Eye (tissue), 1 donor: ENCODE measurements at regions not wholly inside any gene's neighbourhood (a gene's known extent, or its start where the extent isn't known, plus 50 kb on each side); places are given as distances from the start of the nearest gene placed in this dataset.

Experiments
- DNase-seq: peaks from one replicate; pipeline ENCODE4 v3.0.0-alpha.2; 2015

DNA sequence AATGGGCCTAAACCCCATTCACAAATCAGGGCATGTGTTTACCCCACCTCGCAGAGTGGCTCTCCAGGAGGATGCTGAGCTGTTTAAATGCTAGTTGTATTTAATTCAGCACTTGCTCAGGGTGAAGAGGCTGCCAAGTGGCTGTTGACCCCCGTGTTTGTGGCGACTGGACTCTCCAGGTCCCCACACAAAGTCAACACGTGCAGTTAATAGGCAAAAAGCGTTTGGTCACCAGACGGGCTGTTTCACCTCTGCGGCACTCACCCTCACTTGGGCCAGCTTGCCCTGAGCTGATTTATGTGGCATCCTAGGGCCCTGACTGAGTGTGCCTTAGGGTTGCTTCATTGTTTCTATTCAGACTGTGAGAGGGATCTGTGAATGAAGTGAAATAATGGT is 152.3 kb downstream of the GAS1 start:
- no peak for DNase-seq

DNA sequence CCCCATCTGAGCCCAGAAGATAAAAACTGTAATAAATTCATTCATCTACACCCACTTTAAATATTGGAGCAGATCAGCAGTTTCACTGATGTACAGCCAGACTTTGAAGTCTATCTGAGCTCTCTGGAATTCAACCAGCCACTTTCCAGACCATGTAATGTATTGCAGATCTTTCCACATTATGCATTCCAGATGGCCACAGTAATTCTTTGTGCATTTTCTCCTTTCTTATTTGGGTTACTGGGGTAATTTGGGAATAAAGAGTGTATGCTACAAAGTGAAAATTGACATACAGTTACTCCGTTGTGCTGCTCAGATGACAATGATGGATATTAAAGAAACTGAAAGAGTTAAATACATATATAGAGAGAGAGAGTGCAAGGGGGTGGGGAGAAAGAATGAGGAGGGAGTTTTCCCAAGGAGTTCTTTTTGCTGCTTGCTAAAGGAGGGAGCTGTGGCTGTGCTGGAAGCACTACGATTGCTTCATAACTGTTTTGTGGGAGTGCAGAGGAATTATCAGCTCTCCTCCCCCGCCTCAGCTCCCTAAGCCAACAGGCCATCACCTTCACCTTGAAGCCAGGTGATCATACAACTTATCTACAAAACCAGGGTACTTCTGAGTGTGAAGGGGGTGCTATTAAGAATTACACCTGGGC is 152.8 kb downstream of the GAS1 start:
- peak; percentile 89 for DNase-seq

DNA sequence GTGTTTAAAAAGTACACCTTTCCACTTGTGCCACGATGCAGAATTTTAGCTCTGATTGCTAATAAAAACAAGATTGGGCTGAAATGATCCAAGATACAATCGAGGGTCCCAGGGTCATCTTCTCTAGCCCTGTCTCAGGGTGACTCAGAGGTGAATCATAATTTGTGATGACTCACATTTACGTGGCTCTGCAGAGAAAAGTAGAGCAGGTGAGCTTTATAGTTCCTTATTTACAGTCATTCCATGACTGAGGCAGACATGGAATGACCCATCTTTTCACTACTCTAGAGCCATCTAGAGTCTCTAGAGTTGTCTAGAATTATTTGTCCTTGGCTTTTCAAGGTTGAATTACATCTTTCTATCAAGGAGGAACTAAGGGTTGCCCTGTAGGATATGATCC is 155.2 kb downstream of the GAS1 start:
- DNase-seq, result no peak

DNA sequence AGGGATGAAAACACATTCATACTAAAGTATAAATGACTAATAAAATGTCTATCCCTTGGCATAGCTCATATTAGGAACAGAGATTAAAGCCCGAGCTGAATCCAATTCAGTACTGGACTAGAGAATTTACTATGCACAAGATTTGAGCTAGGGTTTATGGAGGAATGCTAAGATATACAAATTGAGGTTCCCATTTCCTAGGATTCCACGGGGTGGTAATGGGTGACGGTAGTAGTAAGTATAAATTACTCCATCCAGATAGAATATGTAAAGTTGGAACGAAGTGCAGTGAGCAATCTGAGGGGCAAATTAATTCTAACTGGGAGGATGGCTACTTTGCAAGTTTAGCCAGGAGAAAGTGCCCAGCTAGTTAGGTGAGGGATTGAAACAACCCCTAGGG is 156.5 kb downstream of the GAS1 start:
- DNase-seq, result no peak

DNA sequence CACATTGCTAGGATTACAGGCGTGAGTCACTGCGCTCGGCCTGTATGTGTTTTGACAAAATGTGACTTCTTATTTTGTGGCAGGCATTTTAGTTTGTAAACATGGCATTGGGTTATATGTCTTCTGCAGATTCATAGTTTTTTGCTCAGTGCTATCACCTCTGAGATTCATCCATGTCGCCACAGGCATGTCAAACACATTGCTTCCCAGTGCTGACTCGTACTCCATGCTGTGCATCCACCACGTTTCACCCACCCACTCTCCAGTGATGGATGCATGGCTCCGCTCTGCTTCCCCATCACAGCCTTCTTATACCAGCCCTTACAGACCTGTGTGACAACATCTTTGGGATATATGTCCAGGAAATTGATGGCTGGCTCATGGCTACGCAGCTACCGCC is 158.8 kb downstream of the GAS1 start:
- DNase-seq, result no peak

DNA sequence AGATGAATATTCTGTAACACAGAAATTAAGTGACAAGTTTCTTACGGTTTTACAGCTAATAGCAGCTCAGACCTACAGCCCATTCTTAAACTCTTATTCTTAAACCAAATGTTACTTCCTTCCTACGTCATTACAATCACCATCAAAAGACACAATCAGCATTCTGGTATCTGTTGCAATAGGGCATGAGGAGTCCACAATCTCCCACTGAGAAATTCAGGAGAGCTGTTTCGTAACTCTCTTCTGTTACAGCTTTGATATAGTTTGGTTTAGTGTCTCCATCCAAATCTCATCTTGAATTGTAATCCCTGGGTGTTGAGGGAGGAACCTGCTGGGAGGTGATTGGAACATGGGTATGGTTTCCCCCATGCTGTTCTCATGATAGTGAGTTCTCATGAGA is 163.4 kb downstream of the GAS1 start:
- no peak for DNase-seq

DNA sequence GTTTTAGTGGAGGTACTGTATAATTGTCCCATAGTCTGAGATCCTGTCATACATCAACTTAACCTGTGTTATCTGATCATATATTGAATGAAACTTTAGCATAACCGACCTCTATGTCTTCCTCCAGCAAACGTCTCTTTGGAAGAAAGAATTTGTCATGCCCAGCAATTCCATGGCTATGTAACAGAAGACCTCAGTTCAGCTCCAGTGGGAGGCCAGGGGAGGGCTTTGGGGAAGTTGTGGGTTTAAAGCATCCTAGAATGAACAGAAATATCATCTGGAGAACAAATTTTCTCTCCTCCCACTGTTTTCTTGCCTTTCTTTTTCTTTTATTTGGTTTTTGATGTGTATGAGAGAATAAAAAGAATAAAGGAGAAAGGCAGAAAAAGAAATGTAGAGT is 164.5 kb downstream of the GAS1 start:
- DNase-seq, result no peak

DNA sequence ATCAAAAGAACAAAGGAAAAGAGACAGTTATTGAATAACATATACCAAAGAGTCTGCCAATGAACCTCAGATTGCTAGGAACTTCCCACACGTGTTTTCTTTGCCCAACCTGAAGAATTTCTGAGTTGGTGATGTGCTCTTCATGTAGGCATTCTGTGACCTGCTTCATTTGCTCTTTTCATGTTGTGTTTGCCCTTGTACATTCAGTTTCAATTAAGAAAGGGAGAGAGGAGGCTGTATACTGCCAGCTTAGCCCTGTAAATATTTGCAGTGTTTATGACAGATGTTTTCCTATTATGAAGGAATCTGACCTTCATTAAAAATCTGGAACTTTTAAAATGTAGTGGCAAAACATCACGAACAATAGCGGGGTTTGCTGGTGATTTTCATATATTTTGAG is 168.5 kb downstream of the GAS1 start:
- no peak for DNase-seq

DNA sequence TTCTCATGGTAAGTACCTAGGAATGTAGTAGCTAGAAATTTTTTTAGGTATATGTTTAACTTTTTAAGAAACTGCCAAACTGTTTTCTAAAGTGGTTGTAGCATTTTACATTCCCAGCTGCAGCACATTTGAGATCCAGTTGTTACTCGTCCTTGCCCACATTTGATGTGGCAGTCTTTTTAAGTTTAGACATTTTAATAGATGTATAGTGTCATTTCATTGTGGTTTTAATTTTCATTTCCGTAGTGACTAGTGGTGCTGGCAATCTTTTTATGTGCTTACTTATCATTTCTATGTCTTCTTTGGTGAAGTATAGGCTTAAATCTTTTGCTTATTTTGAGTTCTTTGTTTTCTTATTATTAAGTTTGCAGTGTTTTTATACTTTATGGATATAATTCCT is 171.6 kb downstream of the GAS1 start:
- DNase-seq, result no peak

DNA sequence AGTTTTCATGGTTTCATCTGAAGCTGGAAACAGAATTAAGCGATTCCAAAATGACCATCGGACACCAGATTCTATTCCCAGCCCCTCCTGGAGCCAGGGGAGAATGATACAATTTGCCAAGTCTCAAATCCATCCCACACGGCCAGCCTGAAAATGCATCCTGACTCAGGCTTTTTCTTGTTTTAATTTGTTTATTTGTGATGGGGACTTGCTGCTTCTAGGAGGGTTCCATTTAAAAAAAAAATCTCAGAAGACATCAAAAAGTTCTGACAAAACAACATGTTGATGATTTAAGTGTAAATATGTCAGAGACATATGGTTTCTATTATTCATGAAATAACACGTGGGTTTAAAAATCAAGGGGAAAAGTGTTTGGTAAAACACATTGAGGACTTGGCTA is 173.2 kb downstream of the GAS1 start:
- DNase-seq, result no peak

DNA sequence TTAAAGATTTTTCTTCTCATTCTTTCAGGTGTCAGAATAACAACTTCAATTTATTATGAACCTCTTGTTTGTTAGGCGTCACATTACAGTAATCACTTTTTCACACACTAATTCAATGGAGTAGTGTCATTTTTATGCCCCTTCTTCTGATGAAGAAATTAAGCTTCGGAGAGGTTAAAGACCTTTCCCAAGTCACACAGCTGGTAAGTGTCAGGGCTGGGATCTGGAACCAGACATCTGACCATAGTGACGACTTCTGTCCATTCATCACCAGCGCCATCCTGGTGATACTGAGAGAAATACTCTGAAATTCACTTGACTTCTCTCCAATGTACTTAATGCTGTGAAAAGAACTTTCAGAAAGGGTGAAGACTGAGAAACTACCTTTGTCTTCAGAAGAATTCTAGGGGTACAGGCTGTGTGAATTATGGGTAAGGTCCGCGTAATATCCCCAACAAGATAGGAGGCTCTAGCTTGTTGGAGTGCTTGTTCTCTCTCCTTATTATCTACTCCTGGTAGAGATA is 173.8 kb downstream of the GAS1 start:
- no peak for DNase-seq

DNA sequence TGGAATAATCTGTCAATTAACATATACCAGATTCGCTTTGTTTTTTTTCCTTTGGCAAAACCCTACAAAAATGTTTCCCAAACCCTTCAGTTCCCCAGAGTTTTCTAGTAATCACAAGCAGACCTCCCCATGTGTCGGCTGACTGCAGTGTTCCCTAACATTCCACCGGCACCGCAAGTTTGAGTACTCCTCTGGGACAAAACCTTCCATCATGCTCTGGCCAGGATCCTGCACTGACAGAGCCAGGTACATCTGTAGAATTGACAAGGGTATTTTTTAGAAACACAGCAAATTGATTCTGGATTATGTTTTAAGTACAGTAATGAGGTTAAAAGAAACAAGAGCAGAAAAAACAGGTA is 174.7 kb downstream of the GAS1 start:
- no peak for DNase-seq

DNA sequence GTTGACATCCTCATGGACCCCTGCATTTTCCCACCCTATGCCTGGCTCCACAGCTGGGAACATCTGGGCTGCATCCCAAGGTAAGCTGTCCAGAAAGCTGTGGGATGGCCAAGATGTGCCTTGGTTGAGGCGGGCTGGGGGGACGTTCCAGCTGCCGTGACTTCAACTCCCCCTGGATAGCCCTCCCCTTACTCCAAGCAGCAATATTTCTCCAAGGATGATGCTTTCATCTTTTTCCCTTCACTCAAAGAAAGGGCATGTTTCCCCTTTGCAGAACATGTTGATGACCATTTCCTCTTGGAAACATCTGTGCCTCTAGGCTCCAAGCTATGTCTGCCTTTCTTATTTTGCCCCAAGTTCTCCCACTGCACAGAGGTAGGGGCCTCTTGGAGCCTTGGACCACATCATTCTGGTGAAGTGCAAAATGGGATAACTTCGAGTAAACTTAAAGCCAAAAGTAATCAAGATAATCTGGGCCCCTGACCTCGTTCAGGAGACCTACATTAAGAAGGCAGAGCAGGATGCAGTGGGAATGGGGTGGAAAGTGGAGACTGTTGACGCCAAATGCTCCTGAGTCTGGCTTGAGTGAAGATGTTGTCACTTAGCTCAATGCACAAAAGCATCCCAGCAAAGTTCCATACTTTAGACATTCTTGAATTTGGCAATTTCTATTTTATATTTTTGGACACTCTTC is 175.2 kb downstream of the GAS1 start:
- no peak for DNase-seq

DNA sequence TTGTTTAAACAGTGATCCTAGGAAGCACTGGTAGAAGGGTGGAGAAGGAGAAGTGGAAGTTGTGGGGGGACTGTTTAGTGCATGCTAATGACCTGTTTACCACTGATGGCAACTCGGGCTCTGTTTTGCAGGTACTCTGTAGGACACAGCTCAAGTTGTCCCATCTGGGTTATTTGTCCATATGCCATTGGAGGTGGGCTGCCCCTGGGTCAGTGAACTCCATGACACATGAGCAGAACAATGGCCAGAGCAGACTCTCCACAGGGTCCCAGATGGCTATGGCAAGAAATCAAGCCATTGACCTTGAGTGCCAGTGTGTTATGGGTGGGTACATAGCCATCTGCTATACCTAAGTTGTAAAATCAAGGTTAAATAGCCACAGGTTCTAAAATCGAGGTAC is 175.9 kb downstream of the GAS1 start:
- no peak for DNase-seq

DNA sequence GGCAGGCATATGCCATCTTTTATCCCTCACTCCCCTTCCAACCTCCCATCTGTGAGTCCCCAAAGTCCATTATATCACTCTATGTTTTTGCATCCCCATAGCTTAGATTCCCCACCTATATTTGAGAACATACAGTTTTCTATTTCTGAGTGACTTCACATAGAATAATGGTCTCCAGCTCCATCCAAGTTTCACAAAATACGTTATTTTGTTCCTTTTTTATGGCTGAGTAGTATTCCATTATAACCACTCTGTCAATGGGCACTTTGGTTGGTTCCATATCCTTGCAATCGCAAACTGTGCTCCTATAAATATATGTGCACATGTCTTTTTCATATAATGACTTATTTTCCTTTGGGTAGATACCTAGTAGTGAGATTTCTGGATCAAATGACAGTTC is 178.6 kb downstream of the GAS1 start:
- DNase-seq, result no peak

DNA sequence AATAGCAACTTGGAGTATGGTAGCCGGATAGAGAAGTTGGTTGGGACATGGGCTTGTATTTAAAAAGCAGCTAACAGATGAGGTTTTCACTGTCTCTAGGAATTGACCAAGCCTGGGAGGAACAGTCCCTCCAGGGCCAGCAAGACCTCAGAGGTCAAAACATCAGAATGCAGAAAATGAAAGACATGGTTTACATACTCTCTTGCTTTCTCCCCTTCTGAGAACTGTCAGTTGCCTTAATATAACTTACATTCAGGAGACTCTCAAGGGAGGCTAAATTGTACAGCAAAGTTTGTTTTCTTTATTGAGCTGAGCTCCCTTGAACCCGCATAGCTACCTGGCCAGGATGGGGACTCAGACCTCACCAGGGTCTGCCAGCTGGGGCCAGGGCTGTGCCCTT is 179.3 kb downstream of the GAS1 start:
- DNase-seq, result no peak

DNA sequence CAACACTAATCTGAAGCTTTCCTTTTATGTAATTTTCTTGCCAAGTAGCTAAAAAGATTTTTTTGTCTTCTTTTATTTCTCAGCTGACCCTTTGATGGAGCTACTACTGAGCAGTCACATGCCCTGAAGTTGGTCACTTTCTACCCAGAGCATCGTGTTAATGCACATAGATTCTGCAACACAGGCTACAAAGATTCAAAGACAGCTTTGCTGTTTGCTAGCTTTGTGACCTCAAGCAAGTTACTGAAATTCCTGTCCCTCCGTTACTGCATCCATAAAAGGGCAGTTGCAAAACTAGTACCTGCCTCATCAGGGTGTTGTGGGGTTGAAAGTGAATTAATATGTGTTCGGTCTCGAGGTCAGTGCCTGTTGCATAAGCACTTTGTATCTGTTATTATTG is 179.9 kb downstream of the GAS1 start:
- DNase-seq, result no peak

DNA sequence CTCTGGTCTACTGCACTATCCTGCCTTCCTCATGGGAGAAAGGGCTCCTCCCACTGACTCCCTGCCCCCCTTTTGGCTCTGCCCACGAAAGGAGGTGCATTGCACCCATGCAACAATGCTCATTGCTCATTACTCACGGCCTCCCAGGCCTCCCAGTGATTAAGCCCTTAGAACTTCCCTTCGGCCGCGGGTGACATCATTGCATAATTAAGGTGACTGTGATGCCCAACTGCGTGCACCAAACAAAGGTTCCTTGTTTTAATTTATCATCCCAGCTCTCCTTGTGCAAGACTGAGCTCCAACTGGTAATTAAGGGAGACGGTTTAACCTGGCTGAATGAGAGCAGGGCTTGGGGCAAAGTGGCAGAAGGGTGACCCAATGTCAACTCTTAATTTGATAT is 180.4 kb downstream of the GAS1 start:
- DNase-seq, result peak; percentile 87

DNA sequence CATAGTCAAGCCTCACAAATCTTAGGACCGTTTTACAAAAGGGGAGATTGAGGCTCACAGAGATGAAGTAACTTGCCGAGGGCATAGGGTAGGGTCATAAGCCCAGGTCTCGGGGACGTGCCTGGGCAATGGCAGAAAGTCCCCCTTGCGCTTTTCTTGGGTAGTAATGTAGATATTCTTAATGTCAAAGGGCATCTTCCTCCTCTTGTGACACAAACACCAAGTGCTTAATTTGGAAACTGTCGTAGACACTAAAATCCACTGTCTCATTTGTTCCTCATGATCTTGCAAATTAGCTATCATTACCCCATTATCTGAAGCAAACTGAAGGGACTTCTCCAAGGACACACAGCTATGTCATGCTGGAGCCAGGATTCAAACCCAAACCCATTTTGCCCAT is 180.8 kb downstream of the GAS1 start:
- DNase-seq, result no peak

DNA sequence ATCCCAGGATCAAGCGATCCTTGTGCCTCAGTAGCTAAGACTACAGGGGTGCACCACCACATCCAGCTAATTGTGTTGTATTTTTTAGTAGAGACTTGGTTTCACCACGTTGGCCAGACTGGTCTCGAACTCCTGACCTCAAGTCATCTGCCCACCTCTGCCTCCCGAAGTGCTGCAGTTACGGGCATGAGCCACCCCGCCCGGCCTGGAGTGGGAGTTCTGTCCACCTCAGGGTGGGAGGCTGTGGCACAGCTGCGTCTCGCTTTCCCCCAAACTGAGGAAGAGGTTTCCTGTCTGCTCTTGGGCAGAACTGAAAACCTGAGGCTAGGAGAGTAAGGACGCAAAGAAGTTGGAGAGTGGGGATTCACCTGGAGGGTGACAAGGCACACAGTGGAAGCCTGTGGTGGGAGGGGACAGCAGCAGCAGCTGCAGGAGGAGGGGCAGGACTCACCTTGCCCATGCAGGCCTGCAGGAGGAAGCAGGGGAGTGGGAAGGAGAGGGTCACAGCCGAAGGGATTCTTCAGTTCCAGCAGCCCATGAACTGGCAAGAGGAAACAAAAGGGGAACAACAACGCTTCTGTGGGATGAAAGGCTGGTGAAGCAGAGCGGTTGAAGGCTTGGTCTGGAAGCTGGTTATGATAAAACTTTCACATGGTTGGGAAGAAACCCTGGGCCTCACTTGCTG is 181.4 kb downstream of the GAS1 start:
- peak; percentile 16 for DNase-seq

DNA sequence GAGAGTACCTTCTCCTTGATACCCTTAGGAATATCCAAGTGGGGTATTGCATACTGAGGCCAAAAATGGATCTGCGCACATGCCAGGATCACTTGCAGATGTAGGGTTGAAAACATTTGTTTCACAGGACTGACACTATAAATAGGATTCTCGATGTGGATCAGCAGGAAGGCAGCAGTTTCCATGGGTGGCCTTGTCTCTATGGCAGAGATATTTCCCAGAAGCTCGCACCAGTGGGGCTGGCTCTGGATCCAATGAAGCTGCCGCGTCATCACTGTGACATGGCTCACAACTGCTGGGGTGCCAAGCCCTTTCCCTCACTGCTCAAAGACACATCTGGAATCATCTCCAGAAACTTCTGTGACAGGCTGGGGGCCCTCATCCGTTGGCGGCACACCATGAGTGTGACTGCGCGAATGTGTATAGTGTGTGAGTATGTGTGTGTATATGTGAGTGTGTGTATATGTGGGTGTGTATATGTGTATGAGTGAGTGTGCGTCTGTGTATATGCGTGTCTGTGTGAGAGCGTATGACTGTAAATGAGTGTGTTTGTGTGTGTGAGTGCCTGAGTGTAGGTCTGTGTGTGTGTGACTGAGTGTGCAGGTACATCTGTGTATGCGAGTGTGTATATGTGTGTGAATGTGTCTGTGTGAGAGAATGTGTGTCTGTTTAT is 182.5 kb downstream of the GAS1 start:
- DNase-seq, result peak; percentile 18

DNA sequence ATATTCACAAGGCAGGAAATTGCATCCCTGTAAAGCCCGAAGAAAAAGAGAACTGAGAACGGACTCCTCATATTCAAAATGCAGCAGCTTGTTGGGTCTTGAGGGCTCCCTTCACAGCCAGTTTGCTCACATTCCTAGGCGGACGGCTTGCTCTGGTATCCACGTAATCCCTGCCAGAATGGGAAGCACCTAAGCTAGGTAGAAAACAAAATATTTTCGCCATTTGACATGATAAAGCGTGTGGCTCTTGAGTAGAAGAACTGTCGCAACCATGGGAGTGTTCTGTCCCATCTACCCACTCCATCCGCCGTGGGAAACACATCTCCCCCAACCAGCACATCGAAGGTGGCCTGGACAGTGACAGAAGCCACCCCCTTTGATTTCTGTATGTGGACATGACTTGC is 183.1 kb downstream of the GAS1 start:
- DNase-seq, result no peak

DNA sequence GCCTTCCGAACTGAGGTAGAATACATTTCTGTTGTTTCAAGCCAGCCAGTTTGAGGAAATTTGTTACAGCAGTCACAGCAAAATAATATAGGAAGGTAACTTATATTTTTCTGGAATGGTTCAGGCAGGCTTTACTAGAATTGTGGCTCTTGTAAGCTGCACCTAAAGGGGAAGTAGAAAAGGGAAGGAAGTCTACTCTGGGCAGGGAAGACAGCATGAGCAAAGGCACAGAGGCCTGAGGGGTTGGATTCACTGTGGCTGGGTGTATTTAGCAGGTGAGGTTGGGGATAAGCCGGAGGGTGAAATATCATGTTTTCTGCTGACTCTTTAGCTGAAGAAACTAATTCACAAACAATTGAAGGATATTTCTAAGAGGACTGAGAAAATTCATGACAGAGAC is 183.5 kb downstream of the GAS1 start:
- DNase-seq, result no peak

DNA sequence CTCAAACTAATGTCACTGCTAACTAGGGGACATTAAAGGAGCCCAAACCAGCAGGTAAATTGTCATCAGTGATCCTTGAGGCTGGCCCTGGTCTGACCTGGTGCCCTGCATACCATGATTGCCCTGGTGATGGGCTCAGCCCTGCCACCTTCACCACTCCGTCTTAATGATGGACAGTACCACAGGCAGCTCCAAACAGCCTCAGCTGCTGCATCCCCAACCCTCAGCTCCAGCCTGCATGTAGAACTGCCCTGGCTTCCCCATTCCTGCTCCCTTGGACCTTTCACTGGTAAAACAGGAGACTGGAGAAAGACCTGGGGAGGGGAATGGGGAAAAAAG is 190.0 kb downstream of the GAS1 start:
- no peak for DNase-seq
